Left renal pelvis (tissue), 4 donors: ENCODE measurements at regions not wholly inside any gene's neighbourhood (a gene's known extent, or its start where the extent isn't known, plus 50 kb on each side); places are given as distances from the start of the nearest gene placed in this dataset.
"Not testable (repeated sequence)": the region's sequence is repeated elsewhere in the genome, so short reads cannot be mapped to it uniquely, and the experiment has no call there.

ENCODE experiments used
- DNase-seq, 4 donors: peaks; one replicate each; pipeline ENCODE4 v3.0.0-alpha.2; 2013; ENCODE audit warnings: low read depth in 4 of 4, low spot score in 3 of 4

DNA sequence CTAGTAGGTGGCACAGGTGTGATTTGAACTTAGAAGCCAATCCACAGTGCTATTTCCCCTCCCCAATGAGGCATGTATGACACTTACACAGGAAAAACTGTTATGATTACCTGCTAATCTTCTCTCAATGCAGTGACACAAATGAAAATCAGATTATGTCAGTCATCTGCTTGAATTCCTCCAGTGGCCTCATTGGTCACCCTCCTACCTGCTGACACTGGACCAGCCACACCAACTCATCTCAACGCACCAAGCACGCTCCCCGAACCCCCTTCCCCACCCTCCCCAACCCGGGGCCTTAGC lies 82.2 kb upstream of the SEC11C start:
- DNase-seq, result no peak

DNA sequence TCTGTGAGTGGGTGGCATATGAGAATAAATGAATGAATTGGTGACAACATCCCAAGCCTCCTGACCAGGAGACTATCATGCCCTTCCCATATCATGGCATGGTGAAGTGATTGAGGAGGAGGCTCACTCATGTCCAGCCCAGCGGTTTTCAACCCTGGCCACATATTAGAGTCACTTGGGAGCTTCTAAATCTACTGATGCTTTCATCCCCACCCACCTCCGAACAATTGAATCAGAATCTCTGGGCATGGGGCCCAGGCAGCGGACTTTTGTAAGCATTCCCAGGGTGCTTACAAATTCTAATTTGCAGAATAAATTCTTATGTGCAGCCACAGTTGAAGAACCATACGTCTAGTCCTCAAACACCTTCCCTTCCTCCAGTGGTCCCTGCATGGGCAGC lies 81.7 kb upstream of the SEC11C start:
- no peak for DNase-seq

DNA sequence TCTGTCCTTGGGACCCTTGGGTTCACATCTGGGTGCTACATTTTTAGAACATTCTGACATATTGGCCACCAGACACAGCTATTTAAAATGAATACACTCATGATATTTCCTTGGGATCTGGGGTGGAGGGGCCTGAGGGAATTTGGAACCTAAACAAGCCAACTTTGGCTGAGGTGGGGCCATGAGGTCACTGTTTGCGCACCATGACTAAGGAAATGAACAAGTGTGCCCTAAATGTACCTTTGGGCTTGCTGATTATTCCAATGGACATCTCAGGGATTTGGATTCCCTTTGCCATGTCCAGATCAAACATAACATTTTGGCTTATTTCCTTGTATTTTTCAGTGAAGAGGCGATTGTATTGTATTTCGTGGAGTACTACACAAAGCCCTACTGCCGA lies 80.5 kb upstream of the SEC11C start:
- no peak for DNase-seq

DNA sequence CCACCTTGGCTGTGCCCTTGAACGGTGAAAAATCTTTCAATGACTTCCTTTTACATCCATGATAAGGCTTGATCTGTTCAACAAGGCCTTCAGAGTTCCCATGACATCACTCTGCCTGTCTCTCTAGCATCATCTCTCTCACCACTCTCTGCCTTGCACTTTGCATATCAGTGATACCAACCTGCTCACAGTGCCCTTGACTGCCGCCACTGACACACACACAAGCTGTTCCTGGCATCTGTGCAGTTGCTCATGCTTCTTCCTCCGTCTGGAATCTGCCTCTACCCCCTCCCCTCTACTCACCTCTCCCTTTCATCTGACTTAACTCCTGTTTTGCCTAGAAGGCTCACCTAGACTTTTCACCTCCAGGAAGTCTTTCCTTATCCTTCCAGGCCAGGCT lies 79.1 kb upstream of the SEC11C start:
- no peak for DNase-seq

DNA sequence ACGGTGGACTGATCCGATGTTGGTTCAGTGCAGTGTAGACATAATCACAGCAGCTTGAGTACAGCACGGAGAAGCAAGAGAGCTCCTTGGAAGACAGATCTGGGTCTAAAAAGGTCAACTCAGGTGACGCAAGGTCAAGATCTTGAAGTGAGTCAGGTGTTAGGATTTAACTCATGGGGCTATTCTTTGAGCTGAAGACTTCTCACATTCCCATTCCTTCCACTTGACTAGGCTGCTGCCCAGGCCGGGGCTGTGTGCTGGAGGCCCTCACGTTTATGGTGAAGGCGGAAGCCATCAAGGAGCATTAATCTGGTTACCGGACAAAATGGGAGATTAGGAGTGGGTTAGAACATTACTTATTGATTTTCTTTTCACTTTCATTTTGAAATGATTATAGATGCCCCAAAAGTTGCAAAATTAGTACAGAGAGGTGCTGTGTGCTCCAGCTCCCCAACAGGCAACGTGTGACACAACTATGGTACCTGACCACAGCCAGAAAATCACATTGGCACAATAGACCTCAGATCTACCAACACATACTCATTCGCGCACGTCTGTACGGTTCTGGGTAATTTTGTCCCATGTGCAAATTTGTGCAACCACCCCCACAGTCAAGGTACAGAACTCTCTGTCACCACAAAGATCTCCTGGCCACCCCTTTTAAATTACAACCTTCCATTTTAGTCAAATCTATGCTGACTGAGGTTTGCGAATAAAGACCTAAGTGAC lies 77.6 kb upstream of the SEC11C start:
- DNase-seq, result no peak

DNA sequence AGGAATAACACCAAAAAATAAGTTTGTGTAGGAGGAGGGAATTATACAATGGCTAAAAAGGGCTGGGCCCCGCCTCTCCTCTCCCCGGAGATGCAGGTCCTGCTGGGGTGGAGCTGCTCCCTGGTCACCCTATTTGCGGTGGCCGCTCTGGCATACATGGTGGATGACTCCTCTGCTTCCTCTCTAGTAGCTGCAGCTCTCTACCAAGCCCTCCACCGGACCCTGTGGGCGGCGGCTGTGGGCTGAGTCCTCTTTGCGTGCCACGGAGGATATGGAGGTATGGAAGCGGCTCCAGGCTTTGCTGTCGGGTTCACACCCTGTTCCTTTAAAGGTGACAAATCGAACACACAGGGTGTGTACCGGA lies 77.1 kb upstream of the SEC11C start:
- no peak for DNase-seq

DNA sequence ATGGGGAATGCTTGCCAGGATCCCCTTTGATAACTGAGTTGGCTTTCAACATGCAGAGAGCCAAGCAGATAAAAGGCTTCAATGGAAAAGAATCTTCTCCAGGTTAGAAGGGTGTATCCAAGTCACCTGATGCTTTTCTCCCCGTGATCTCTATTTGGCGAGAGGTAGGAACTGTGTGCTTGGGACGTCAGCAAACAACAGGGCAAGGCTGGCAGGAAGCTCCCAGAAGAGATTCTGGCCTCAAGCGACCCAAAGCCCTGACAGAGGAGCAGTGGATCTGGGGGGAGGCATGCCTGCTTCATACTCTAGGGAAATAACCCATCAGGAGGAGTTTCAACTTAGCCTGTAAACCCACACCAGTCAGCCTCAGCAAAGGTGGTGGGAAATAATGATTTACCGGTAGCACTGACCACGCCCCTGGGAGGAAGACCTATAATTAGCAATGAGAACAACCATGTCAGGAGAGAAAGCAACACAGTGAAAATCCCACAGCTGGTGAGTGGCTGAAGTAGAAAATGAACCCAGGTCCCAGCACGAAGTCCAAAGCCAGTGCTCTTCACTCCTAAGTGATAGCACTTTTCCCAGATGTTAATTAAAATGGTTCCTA lies 76.3 kb upstream of the SEC11C start:
- no peak for DNase-seq

DNA sequence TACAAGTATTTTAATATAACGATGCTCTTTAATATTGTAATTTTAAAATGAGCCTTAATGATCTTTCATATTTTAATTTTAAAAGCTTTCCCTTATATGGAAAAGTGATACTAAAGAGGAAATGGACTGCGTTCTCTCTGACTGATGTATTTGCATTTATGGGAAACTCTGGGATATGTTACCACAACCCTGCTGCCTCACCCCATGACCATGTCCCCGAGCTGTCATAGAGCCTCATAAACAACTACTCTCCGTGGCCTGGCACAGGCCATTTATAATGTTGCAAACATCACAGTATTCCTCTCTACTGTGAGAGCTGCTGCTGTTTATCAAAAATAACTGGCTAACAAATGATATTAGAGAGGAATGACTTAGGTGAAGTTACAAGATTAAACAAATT lies 75.8 kb upstream of the SEC11C start:
- no peak for DNase-seq

DNA sequence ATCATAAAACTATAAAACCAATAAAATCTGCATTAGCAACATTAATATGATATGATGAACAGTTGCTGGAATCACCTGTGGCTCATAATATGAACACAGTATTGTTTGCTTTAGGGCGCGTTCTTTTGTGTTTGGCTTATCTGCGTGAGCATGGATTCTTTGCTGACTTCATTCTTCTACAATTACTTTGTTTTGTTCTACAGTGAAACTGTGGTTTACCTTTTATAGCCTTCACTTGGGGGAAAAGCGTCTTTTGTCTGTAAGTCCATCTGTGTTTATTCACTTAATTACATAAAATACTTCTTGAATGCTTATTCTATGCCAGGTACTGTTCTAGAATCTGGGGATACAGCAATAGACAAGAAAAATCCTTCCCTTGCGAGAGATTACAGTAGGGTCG lies 74.0 kb upstream of the SEC11C start:
- DNase-seq, result no peak

DNA sequence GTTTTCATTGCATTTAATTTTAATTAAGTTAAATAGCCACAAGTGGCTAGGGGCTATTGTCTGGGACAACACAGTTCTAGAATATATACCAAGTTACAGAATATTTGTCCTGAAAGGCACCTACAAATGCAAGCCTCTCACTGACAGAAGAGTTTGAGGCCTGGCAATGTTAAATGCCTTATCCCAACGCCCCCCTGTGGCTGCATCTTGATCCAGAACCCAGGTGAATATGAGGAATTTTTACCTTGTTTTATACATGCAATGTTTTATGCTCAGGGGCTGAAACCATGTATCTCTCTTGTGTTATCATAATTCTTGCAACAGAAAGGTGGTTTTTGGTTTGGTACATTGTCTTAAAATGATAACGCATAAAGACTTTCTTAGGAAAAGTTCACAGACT lies 71.8 kb upstream of the SEC11C start:
- no peak for DNase-seq

DNA sequence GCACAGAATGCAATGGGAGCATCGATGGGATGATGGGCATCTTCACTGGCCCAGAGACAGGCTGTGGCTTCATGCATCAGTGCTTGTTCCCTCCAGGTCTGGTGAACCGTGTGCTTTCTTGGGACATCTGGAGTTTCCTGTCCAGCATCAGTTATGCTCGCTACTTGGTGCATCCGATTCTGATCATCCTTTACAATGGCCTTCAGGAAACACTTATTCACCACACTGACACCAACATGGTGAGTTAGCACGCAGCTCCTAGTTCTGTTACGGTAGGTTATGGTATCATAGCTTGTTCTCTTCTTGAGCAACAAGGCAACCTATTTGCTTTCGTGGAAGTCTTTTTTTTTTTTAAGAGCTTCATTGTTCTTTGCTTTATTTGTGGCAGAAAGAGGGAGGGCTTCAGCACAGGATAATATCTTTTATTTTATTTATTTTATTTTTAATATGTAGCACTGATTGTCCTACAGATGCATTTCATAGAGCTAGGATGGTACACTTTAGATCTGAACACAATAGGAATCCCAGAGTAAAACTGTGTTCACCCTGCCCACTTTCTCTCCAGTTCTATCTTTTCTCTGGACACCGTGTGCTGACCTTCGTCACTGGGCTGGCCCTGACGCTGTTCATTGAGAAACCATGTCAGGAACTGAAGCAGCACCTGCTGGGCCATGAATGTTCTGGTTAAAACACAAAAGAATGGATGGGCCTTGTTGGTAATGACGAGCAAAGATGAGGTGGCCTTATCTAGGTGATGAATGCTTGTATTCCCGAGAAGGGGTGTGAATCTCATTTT lies 71.2 kb upstream of the SEC11C start:
- no peak for DNase-seq

DNA sequence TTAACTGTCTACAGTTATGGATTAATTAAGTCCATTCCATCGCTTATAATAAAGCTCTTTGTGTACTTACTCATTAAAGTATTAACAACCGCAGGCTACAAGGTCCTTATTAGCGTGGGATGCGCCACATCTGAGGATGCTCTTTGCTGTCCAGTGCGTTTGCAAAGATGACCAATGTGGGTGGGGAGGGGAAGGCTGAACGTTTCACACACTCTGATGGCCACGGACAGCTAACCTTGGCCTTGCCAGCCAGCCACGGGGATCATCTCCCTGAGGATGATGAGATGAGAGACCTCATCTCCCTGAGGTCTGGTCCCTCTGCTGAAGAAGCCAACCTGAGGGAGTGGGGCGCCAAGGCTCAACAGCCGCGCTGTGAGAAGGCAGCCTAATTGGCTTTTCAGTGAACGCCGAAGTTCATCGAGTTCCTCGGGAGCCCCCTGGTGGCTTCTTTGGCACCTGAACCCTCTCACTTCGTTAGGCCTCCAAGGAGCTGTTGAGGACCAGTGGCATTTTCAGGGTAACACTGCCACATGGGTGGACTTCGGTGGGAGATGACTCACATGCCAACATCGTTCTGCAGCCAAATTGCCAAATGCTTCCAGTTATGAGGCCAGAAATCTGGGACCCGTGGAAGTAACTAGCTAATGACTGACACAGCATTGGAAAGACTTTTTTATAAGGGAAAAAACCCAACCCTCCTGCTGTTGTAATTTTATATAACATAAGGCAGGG lies 69.3 kb upstream of the SEC11C start:
- peak in 3 of 4 donors; percentile 59 to 79 (median 73) for DNase-seq

DNA sequence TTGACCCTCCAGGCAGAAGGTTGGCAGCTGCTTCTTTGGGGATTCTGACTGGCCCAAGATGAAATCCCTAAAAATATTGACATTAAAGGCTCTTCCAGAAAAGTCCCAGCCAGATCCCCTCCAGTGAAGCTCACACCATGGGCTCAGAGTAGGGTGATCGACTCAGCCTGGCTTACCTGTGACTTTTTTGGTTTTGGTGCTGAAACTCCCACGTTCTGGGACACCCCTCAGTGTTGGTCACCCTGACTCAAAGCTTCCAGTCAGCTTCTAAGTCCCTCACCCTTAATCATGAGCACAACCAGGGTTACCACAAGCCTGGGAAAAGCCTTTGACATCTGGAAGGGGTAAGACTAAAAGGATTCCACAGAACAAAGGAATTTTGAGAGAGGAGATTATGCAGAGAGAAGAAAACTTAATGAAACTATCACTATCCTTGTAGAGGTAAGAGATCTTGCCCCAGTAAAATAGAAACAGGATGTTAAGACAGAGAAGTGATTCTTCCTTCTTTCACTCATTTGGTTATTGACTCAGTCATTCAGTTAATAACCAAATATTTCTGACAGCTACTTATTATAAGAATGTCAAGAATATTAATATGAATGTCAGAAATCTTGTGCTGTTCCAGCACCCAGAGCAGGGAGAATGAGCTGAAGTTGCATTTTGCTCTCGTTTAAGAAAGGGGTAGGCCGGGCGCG lies 66.8 kb upstream of the SEC11C start:
- no peak for DNase-seq

DNA sequence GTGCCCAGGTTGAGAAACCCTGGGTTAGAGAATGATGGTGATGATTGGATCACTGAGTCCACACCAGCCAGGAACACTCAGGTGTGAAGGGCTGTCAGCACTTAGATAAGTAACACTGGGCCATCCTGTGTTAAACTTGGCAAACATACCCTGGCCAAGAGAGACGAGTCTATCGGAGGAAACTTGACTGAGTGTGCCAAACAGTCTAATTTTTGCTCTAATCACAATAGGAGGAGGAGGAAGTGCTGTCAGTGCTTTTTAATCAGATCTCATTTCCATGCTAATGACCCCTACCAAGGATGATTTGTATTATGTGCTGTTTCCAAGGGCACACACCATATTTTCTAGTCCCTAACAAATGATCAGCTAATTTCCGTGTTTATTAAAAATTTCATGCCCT lies 63.8 kb upstream of the SEC11C start:
- no peak for DNase-seq

DNA sequence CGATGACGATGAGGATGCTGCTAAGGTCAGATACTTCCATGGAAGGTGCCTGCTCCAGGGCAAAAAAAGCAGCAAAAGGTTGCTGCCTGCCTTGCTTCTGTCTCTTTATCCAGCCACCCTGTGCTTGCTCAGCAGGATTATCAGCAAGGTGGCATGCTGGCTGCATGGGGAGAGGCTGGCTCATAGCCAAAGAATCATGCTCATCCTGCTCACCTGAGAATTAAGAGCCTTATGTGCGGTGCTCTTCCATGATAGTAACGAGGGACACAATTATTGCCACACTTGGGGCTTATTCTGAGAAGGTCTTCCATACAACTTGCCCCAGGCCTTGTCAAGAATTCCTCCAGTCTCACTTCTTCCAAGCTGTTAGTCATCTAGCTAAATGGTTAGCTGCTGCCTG lies 60.4 kb upstream of the SEC11C start:
- no peak for DNase-seq

DNA sequence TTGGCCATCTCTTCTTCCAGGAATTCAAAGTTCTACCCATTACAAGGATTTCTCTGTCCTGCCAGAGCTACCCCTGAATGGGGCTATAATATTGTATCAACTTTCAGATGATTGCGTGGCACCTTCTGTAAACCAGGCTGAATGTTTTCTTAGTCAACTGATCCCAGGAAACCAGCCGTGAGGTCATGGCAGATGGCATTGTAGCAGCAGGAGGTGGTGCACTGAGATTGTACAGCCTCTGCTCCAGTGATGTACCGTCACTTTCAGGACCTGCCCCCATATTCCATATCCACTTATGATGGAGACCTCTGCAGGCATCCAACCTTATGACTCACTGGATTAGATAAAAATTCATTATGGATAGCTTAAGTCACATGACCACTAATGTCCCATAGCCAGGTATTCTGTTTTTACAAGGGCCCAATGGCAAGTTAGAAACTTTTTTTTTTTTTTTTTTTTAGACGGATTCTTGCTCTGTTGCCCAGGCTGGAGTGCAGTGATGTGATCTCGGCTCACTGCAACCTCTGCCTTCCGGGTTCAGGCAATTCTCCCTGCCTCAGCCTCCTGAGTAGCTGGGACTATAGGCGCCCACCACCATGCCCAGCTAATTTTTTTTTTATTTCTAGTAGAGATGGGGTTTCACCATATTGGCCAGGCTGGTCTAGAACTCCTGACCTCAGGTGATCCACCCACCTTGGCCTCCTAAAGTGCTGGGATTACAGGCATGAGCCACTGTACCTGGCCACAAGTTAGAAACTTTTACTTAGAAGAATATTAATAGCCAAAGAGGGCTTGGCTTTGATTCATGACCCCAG lies 59.8 kb upstream of the SEC11C start:
- DNase-seq, result not testable (repeated sequence)

DNA sequence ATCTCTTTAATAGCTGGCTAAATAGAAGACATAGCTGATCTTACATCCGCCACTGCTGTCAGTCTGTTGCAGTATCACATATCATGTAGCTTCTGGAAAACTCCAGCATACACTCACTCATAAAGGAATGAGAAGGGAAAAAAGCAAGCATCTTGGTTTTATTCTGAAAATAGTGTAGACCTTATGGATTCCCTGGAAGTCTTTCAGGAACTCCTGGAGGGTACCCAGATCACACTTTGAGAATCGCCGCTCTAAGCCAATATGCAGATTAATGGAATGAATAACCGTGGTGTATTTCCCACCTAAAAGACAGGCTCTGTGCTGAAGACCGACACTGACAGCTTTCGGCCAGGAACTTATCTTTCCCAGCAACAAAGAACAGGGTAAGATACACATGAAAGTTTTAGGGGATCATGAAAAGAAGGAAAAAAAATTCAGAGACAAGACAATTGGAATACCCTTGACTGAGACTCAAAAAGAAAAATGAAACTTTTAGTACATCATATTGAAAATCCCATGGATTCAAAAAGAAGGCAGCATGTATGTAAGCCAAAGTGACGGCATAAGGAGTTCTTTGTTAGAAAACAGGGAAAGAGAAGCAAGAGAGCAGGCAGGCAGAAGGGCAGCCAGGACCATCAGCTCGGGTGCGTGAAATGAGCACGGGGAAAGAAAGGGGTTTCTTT lies 56.4 kb upstream of the SEC11C start:
- DNase-seq, result no peak

DNA sequence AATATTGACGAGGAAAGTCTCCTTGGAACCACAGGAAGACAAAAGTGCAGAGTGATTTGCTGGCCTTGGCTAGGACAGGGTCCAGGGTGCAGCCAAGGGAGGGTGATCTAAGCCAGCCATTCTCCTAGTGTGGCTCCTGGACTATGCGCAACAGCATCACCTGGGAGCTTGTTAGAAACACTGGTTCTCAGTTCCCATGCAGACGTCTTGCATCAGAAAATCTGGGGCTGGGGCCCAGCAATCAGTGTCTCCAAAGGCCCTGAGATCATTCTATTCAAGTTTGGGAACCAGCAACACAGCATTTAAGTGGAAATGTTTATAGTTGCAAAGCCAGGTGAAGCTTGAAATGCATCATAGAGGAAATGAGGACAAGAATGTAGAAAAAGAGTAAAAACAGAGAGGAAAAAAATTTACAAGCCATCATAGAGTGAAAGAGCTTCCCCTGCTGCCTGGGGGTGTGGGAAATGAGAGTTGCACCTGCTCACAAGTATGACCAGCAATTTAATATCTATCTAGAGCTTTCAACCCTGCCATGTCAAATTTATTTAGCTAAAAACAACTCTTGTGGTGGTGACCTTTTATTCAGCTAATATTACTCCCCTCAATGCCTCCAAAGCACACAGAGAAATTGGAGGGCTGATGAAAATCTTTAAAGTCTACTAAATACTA lies 54.4 kb upstream of the SEC11C start:
- DNase-seq, result no peak

DNA sequence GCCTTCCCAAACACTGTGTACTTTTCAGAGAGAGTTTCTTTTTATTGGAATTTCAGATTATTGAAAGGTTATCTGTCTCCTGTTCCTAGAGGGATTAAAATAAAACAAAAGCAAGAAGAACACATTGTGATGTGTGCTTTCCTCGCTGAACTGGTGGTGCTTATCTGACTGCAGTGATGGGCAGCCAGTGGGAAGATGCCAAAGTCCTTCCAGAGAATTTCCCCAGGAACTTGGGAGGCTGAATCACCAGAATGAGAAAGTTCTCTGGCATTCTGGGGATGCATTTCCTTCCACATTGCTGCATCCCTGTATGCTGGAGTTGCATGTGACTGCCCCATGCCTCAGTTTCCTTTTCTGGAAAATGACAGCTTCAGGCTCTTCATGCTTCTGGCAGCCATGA lies 53.9 kb upstream of the SEC11C start:
- no peak for DNase-seq
